Hindlimb muscle (tissue), 1 donor: ENCODE measurements at regions not wholly inside any gene's neighbourhood (a gene's known extent, or its start where the extent isn't known, plus 50 kb on each side); places are given as distances from the start of the nearest gene placed in this dataset.
"Not testable (repeated sequence)": the region's sequence is repeated elsewhere in the genome, so short reads cannot be mapped to it uniquely, and the experiment has no call there.

Source experiments
- DNase-seq: peaks from one replicate; pipeline ENCODE4 v3.0.0-alpha.2; 2013

GRCh38 chr5:57429513-57430120 lies 53.0 kb downstream of the ACTBL2 start:
- DNase-seq, result no peak

- not testable (repeated sequence) for DNase-seq
Measured at GRCh38 chr5:57429021-57429420, 53.6 kb downstream of the ACTBL2 start.

- DNase-seq, result no peak
Measured at GRCh38 chr5:57422993-57423392, 59.6 kb downstream of the ACTBL2 start.

GRCh38 chr5:57422341-57422740 lies 60.3 kb downstream of the ACTBL2 start:
- DNase-seq, result no peak

GRCh38 chr5:57420801-57421200 lies 61.8 kb downstream of the ACTBL2 start:
- DNase-seq, result no peak

- no peak for DNase-seq
Measured at GRCh38 chr5:57417971-57418370, 64.6 kb downstream of the ACTBL2 start.

- no peak for DNase-seq
Measured at GRCh38 chr5:57417320-57417719, 65.3 kb downstream of the ACTBL2 start.

GRCh38 chr5:57416278-57416994 lies 66.2 kb downstream of the ACTBL2 start:
- DNase-seq, result peak; percentile 36

GRCh38 chr5:57414857-57415256 lies 67.8 kb downstream of the ACTBL2 start:
- DNase-seq, result no peak

GRCh38 chr5:57414191-57414590 lies 68.4 kb downstream of the ACTBL2 start:
- no peak for DNase-seq

- no peak for DNase-seq
Measured at GRCh38 chr5:57413145-57413544, 69.5 kb downstream of the ACTBL2 start.

GRCh38 chr5:57412680-57413079 lies 69.9 kb downstream of the ACTBL2 start:
- no peak for DNase-seq

GRCh38 chr5:57411982-57412381 lies 70.6 kb downstream of the ACTBL2 start:
- DNase-seq, result no peak

- no peak for DNase-seq
Measured at GRCh38 chr5:57410374-57411320, 72.0 kb downstream of the ACTBL2 start.

- DNase-seq, result peak; percentile 76
Measured at GRCh38 chr5:57408714-57409113, 73.9 kb downstream of the ACTBL2 start.

GRCh38 chr5:57408285-57408684 lies 74.3 kb downstream of the ACTBL2 start:
- no peak for DNase-seq

GRCh38 chr5:57407391-57407790 lies 75.2 kb downstream of the ACTBL2 start:
- no peak for DNase-seq

GRCh38 chr5:57406641-57407040 lies 76.0 kb downstream of the ACTBL2 start:
- DNase-seq, result peak; percentile 51

- no peak for DNase-seq
Measured at GRCh38 chr5:57405984-57406383, 76.6 kb downstream of the ACTBL2 start.

- no peak for DNase-seq
Measured at GRCh38 chr5:57402761-57403160, 79.8 kb downstream of the ACTBL2 start.

GRCh38 chr5:57402348-57402747 lies 80.3 kb downstream of the ACTBL2 start:
- no peak for DNase-seq

GRCh38 chr5:57398413-57399093 lies 84.1 kb downstream of the ACTBL2 start:
- no peak for DNase-seq

- DNase-seq, result no peak
Measured at GRCh38 chr5:57396701-57397100, 85.9 kb downstream of the ACTBL2 start.
